ENCODE measurements at regions not wholly inside any gene's neighbourhood (a gene's known extent, or its start where the extent isn't known, plus 50 kb on each side); places are given as distances from the start of the nearest gene placed in this dataset.

DNA sequence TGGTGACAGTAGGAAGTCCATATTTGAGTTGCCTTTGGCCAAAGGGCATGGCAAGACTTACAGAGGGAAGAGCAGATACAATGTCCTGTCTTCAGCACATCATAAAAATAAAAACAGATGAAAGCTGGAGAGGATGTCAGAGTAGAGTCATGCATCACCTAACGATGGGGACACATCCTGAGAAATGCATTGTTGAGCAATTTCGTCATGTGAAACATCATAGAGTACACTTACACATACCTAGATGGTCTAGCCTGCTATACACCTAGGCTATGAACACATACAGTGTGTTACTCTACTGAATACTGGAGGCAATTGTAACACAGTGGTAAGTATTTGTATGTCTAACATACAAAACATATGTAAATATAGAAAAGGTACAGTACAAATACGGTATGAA lies 75.6 kb downstream of the VEGFA start:
- TF ChIP-seq, protein P1, sequence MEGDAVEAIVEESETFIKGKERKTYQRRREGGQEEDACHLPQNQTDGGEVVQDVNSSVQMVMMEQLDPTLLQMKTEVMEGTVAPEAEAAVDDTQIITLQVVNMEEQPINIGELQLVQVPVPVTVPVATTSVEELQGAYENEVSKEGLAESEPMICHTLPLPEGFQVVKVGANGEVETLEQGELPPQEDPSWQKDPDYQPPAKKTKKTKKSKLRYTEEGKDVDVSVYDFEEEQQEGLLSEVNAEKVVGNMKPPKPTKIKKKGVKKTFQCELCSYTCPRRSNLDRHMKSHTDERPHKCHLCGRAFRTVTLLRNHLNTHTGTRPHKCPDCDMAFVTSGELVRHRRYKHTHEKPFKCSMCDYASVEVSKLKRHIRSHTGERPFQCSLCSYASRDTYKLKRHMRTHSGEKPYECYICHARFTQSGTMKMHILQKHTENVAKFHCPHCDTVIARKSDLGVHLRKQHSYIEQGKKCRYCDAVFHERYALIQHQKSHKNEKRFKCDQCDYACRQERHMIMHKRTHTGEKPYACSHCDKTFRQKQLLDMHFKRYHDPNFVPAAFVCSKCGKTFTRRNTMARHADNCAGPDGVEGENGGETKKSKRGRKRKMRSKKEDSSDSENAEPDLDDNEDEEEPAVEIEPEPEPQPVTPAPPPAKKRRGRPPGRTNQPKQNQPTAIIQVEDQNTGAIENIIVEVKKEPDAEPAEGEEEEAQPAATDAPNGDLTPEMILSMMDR (IDR thresholded peaks at IDR 0.05), result no peak
- TF ChIP-seq POLR2A (IDR thresholded peaks at IDR 0.05), result no peak
